HEK293T (cell line): ENCODE measurements at regions not wholly inside any gene's neighbourhood (a gene's known extent, or its start where the extent isn't known, plus 50 kb on each side); places are given as distances from the start of the nearest gene placed in this dataset.

ENCODE experiments used
- ARNT ChIP-seq: fragments of 450-650 bp; IDR thresholded peaks from 2 replicates; pipeline ENCODE4 v1.6.1; 2017; ENCODE audit warnings: mild to moderate bottlenecking
- HDGF ChIP-seq: fragments of 450-650 bp; IDR thresholded peaks from 2 replicates; pipeline ENCODE4 v1.6.1; 2017; ENCODE audit warnings: antibody characterized with exemption, borderline replicate concordance

DNA sequence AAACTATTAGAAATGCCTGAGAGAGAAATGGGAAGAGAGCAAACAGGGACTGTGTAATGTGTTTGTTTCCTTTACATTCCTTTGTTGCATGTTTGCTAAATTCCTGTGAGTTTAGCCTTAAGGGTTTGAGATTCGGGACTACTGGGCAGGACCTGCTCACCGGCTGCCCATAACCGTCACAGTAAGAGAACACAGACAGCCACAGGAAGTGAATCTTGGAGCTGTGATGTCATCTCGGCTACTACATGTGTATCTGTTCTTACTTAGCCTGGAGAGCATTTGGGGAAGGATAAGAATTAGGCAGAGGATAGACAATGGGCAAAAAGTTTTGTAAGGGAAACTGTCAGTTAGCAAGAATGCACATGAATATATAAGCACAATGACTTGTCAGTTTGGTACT lies 485.1 kb upstream of the KLF6 start:
- TF ChIP-seq ARNT = no peak
- no peak for TF ChIP-seq HDGF
